ENCODE measurements at regions not wholly inside any gene's neighbourhood (a gene's known extent, or its start where the extent isn't known, plus 50 kb on each side); places are given as distances from the start of the nearest gene placed in this dataset.
"Not testable (repeated sequence)": the region's sequence is repeated elsewhere in the genome, so short reads cannot be mapped to it uniquely, and the experiment has no call there.

DNA sequence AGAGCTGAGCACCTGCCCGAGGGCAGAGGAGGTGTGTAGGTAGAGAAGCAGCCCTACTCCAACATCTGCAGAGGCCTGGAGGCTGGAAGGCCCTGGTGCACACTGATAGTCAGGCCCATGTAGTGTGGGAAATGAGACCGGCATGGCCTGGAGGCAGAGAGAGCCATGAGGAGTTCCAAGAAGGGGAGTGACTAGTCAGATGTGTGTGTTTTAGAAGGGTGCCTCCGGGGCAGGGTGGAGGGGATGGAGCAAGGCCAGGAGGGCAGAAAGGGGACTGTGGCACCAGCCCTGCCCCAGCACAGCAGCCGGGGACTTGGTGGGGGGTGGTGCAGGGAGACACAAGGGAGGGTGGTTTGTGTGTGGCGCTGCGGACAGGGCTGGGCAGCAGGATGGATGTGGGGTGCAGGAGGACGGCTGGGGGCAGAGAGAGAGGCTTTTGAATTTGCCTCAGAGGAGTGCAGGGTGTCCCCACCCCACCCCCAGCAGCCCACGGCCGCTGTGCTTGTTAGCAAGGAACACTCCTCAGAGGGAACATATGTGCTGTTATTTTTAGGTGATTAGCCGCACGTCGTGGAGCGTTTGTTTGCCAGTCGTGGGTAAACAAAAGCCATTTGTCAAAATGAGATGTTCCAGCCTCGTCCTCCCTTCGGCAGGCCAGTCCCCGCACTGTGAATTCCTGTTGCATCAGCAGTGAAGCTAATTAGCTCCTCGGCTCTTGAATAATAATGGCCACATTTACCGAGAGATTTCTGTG is 65.6 kb downstream of the PROP1 start:
- TF ChIP-seq, protein P1, sequence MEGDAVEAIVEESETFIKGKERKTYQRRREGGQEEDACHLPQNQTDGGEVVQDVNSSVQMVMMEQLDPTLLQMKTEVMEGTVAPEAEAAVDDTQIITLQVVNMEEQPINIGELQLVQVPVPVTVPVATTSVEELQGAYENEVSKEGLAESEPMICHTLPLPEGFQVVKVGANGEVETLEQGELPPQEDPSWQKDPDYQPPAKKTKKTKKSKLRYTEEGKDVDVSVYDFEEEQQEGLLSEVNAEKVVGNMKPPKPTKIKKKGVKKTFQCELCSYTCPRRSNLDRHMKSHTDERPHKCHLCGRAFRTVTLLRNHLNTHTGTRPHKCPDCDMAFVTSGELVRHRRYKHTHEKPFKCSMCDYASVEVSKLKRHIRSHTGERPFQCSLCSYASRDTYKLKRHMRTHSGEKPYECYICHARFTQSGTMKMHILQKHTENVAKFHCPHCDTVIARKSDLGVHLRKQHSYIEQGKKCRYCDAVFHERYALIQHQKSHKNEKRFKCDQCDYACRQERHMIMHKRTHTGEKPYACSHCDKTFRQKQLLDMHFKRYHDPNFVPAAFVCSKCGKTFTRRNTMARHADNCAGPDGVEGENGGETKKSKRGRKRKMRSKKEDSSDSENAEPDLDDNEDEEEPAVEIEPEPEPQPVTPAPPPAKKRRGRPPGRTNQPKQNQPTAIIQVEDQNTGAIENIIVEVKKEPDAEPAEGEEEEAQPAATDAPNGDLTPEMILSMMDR (IDR thresholded peaks at IDR 0.05) = not testable (repeated sequence)
- TF ChIP-seq EZH2 (IDR thresholded peaks at IDR 0.05; ENCODE audit: borderline replicate concordance, insufficient read depth, low read depth, low read length, poor library complexity, severe bottlenecking) = not testable (repeated sequence)

All from B cell (primary cell).